GM12878 (cell line): ENCODE measurements at regions not wholly inside any gene's neighbourhood (a gene's known extent, or its start where the extent isn't known, plus 50 kb on each side); places are given as distances from the start of the nearest gene placed in this dataset.

ENCODE experiments used
- CTCF ChIP-seq, 3 experiments: IDR thresholded peaks in 2 of 3; conservative IDR thresholded peaks in 1 of 3; 2 replicates each; pipeline ENCODE4 v1.5.1; 2011; ENCODE audit warnings: low read depth in 3 of 3, low read length in 3 of 3, mild to moderate bottlenecking in 3 of 3, control low read depth in 2 of 3, moderate library complexity in 2 of 3, inconsistent platforms in 1 of 3, mixed read lengths in 1 of 3; ENCODE audit not compliant: control insufficient read depth in 2 of 3, insufficient read depth in 1 of 3; ENCODE audit errors: extremely low read depth in 1 of 3
- E2F4 ChIP-seq: IDR thresholded peaks from 2 replicates; pipeline ENCODE4 v1.6.1; 2012; ENCODE audit warnings: low read depth, low read length, improper control_type of control experiment
- REST ChIP-seq: IDR thresholded peaks from 2 replicates; pipeline ENCODE4 v1.6.1; 2012; ENCODE audit warnings: mild to moderate bottlenecking, low read depth, low read length

GRCh38 chr7:131141443-131141967 is 186.2 kb upstream of the MKLN1 start:
- TF ChIP-seq CTCF (IDR thresholded peaks at IDR 0.05 in 2 of 3, conservative IDR thresholded peaks at IDR 0.05 in 1 of 3; ENCODE audit: control insufficient read depth in 2 of 3, extremely low read depth in 1 of 3, insufficient read depth in 1 of 3, low read depth in 3 of 3, low read length in 3 of 3) = no peak
- TF ChIP-seq E2F4 = no peak
- TF ChIP-seq REST = no peak
